Thyroid gland (tissue), 4 donors: ENCODE measurements at regions not wholly inside any gene's neighbourhood (a gene's known extent, or its start where the extent isn't known, plus 50 kb on each side); places are given as distances from the start of the nearest gene placed in this dataset.

ENCODE experiments used
- DNase-seq, 2 donors: peaks; one replicate each; pipeline ENCODE4 v3.0.0-alpha.2; 2019
- H3K27ac ChIP-seq, 3 donors: fragments of 200-600 bp; sonication (generic); 1 replicate in 2 of 3; 2 replicates in 1 of 3; pipeline ENCODE4 v1.5.1; 2016 to 2019; ENCODE audit warnings: mild to moderate bottlenecking in 1 of 3, moderate library complexity in 1 of 3
- H3K27me3 ChIP-seq: fragments of 200-600 bp; sonication (generic); one replicate; pipeline ENCODE4 v1.5.1; 2019
- H3K36me3 ChIP-seq, 2 donors: fragments of 200-600 bp; sonication (generic); one replicate each; pipeline ENCODE4 v1.5.1; 2016 to 2019
- H3K4me1 ChIP-seq, 2 donors: fragments of 200-600 bp; sonication (generic); one replicate each; pipeline ENCODE4 v1.5.1; 2017 to 2019
- H3K4me3 ChIP-seq, 3 donors: fragments of 200-600 bp; sonication (generic); replicated peaks in 1 of 3; 1 replicate in 2 of 3; 2 replicates in 1 of 3; pipeline ENCODE4 v1.5.1; 2016; ENCODE audit warnings: mild to moderate bottlenecking in 1 of 3
- H3K9me3 ChIP-seq: fragments of 200-600 bp; sonication (generic); one replicate; pipeline ENCODE4 v1.5.1; 2017
- CTCF ChIP-seq, 6 experiments: fragments of 200-600 bp in 3 of 6; fragments of 450-650 bp in 3 of 6; sonication (generic) in 3 of 6; IDR thresholded peaks; one replicate each; pipeline ENCODE4 v1.5.1; 2016 to 2019; ENCODE audit warnings: antibody characterized with exemption in 6 of 6, mild to moderate bottlenecking in 2 of 6, inconsistent platforms in 1 of 6, moderate library complexity in 1 of 6
- POLR2A ChIP-seq, 2 donors: fragments of 450-650 bp; IDR thresholded peaks; one replicate each; pipeline ENCODE4 v1.6.1; 2017; ENCODE audit warnings: antibody characterized with exemption in 2 of 2, mild to moderate bottlenecking in 2 of 2, moderate library complexity in 1 of 2
- WGBS, 2 donors: methylation state at CpG; one replicate each; pipeline ENCODE4 v1.1.5; 2017; 5-methylcytosine and 5-hydroxymethylcytosine counted together
- intact Hi-C: fragments of 100-400 bp; cut with DNase I; formaldehyde crosslinking; loops from one replicate; pipeline ENCODE4 v1.15.1; 2023

- H3K4me1 ChIP-seq = no peaks in the 10 kb centered on the region
- no peak overlapping the region for H3K27ac ChIP-seq
- WGBS, 2 donors = 81 to 88% methylated on average over 1 of the region's 1 CpG
- no peaks in the 10 kb centered on the region for H3K9me3 ChIP-seq
- intact Hi-C loops = no loop called here
- no peak for DNase-seq
- H3K36me3 ChIP-seq = no peaks in the 10 kb centered on the region
- no peak overlapping the region for H3K4me3 ChIP-seq
- no peak for TF ChIP-seq POLR2A (IDR thresholded peaks at IDR 0.05)
- no peak for TF ChIP-seq CTCF (IDR thresholded peaks at IDR 0.05)
- H3K27me3 ChIP-seq = no peaks in the 10 kb centered on the region
Observed at GRCh38 chr1:115538579-115538978, 103.2 kb upstream of the VANGL1 start.

- no peak for DNase-seq
- Histone ChIP-seq H3K27me3 (no peaks in the 10 kb centered on the region), H3K4me1 (peaks cover 0 to under 1% of the 10 kb centered on the region in 2 donors), H3K27ac (no peak overlapping the region), H3K4me3 (no peak overlapping the region), H3K36me3 (no peaks in the 10 kb centered on the region), H3K9me3 (no peaks in the 10 kb centered on the region)
- intact Hi-C loops = no loop called here
- TF ChIP-seq CTCF (IDR thresholded peaks at IDR 0.05) (no peak), POLR2A (IDR thresholded peaks at IDR 0.05) (no peak)
Observed at GRCh38 chr1:115537415-115537814, 104.4 kb upstream of the VANGL1 start.

GRCh38 chr1:115536279-115536816, 105.4 kb upstream of the VANGL1 start:
- TF ChIP-seq CTCF (IDR thresholded peaks at IDR 0.05) = no peak
- TF ChIP-seq POLR2A (IDR thresholded peaks at IDR 0.05) = no peak
- H3K36me3 ChIP-seq = no peaks in the 10 kb centered on the region
- DNase-seq = no peak

GRCh38 chr1:115534106-115534505, 107.7 kb upstream of the VANGL1 start:
- Histone ChIP-seq H3K4me3 (no peak overlapping the region), H3K36me3 (no peaks in the 10 kb centered on the region), H3K9me3 (no peaks in the 10 kb centered on the region), H3K4me1 (peaks cover 4 to 6% of the 10 kb centered on the region in 2 donors), H3K27ac (no peak overlapping the region), H3K27me3 (no peaks in the 10 kb centered on the region)
- no peak for TF ChIP-seq CTCF (IDR thresholded peaks at IDR 0.05)
- TF ChIP-seq POLR2A (IDR thresholded peaks at IDR 0.05) = no peak
- intact Hi-C loops = no loop called here
- no peak for DNase-seq
- WGBS, 2 donors = 96 to 100% methylated on average over 1 of the region's 1 CpG

More at GRCh38 chr1:115536279-115536816, 105.4 kb upstream of the VANGL1 start:
- Histone ChIP-seq H3K27ac (no peak overlapping the region), H3K27me3 (no peaks in the 10 kb centered on the region), H3K9me3 (no peaks in the 10 kb centered on the region), H3K4me3 (no peak overlapping the region), H3K4me1 (peaks cover 4 to 6% of the 10 kb centered on the region in 2 donors)
- intact Hi-C loops = no loop called here
- 84 to 85% methylated on average over 4 of the region's 4 CpGs for WGBS, 2 donors

- no peak for TF ChIP-seq POLR2A (IDR thresholded peaks at IDR 0.05)
- TF ChIP-seq CTCF (IDR thresholded peaks at IDR 0.05) = no peak
- peaks cover 4 to 13% of the 10 kb centered on the region in 2 donors for H3K4me1 ChIP-seq
- intact Hi-C loops = no loop called here
- H3K36me3 ChIP-seq = no peaks in the 10 kb centered on the region
- no peak for DNase-seq
- H3K9me3 ChIP-seq = no peaks in the 10 kb centered on the region
- 40 to 45% methylated on average over 6 of the region's 6 CpGs for WGBS, 2 donors
- H3K27me3 ChIP-seq = no peaks in the 10 kb centered on the region
- no peak overlapping the region for H3K27ac ChIP-seq
- no peak overlapping the region for H3K4me3 ChIP-seq
Observed at GRCh38 chr1:115531631-115532264, 110.0 kb upstream of the VANGL1 start.
